ENCODE measurements at regions not wholly inside any gene's neighbourhood (a gene's known extent, or its start where the extent isn't known, plus 50 kb on each side); places are given as distances from the start of the nearest gene placed in this dataset.

GRCh38 chr5:173688703-173689102 lies 72.3 kb upstream of the BOD1 start:
- TF ChIP-seq CTCF (IDR thresholded peaks at IDR 0.05) = no peak
- TF ChIP-seq POLR2A (IDR thresholded peaks at IDR 0.05) = no peak
